Astrocyte (in vitro differentiated cells and primary cell): ENCODE measurements at regions not wholly inside any gene's neighbourhood (a gene's known extent, or its start where the extent isn't known, plus 50 kb on each side); places are given as distances from the start of the nearest gene placed in this dataset.

Experiments
- EZH2 ChIP-seq: IDR thresholded peaks from 2 replicates; pipeline ENCODE4 v1.6.1; 2012; ENCODE audit warnings: mild to moderate bottlenecking, low read length, inconsistent platforms; ENCODE audit not compliant: insufficient read depth
- TF ChIP-seq, protein P1 (sequence below): IDR thresholded peaks from 2 replicates; pipeline ENCODE4 v1.5.1; 2011; ENCODE audit warnings: low read depth, mild to moderate bottlenecking, inconsistent platforms, low read length, moderate library complexity; ENCODE audit not compliant: insufficient read depth

DNA sequence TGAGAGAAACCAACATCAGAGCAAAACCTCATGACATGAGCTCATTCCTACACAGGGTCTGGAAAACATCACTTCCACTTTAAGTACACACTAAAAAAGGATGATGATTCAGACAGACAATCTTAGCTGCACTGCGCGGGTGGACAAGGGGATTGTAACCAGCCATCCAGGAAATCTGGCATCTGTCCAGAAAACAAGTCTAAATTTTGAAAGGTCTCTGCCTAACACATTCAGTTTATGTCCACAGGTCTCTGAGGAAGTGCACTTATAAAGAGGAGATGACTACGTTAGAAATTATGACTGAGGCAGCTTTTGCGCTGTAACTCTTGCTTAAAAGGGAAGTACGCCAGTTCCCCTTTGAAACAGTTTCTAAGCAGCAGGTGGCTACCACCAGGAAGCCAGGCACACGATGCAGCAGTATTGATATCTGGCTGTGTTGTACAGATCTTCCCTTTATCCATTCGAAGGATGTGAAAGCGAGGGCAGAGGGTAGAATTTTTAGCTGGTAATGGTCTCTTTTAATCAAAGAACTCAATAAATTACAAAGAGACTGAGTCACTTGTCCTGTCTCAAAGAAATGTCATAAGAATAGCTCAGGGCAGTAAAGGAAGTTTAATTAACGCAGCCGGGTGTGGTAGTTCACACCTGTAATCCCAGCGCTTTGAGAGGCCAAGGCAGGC is 128.0 kb downstream of the SETD4 start:
- TF ChIP-seq, protein P1, sequence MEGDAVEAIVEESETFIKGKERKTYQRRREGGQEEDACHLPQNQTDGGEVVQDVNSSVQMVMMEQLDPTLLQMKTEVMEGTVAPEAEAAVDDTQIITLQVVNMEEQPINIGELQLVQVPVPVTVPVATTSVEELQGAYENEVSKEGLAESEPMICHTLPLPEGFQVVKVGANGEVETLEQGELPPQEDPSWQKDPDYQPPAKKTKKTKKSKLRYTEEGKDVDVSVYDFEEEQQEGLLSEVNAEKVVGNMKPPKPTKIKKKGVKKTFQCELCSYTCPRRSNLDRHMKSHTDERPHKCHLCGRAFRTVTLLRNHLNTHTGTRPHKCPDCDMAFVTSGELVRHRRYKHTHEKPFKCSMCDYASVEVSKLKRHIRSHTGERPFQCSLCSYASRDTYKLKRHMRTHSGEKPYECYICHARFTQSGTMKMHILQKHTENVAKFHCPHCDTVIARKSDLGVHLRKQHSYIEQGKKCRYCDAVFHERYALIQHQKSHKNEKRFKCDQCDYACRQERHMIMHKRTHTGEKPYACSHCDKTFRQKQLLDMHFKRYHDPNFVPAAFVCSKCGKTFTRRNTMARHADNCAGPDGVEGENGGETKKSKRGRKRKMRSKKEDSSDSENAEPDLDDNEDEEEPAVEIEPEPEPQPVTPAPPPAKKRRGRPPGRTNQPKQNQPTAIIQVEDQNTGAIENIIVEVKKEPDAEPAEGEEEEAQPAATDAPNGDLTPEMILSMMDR: no peak
- no peak for TF ChIP-seq EZH2
